Calu3 (cell line): ENCODE measurements at regions not wholly inside any gene's neighbourhood (a gene's known extent, or its start where the extent isn't known, plus 50 kb on each side); places are given as distances from the start of the nearest gene placed in this dataset.

Experiments used
- BruUV-seq: library from RNA; stranded (reverse); fragments of 400-500 nt; replicated peaks from 2 replicates; lab custom pipeline; 2021; lab: Mats Ljungman, UMichigan
- CTCF ChIA-PET: fragments of 300-600 bp; sonication (Branson Sonifier 250); formaldehyde crosslinking; loops from one replicate; lab custom pipeline; 2022; ENCODE audit warnings: antibody characterized with exemption; lab: Charles Lee
- DNase-seq: peaks from one replicate; pipeline ENCODE4 v3.0.0; 2022
- H3K27ac Mint-ChIP-seq: one replicate; pipeline ENCODE4 v1.8.0; 2022; ENCODE audit warnings: mixed read lengths; ENCODE audit not compliant: unreplicated experiment
- H3K27me3 Mint-ChIP-seq: one replicate; pipeline ENCODE4 v1.8.0; 2022; ENCODE audit warnings: mixed read lengths; ENCODE audit not compliant: unreplicated experiment
- H3K36me3 Mint-ChIP-seq: one replicate; pipeline ENCODE4 v1.8.0; 2022; ENCODE audit warnings: mild to moderate bottlenecking, moderate library complexity, mixed read lengths; ENCODE audit not compliant: insufficient read depth, unreplicated experiment
- H3K4me1 Mint-ChIP-seq: one replicate; pipeline ENCODE4 v1.8.0; 2022; ENCODE audit warnings: mild to moderate bottlenecking, low read depth, mixed read lengths; ENCODE audit not compliant: unreplicated experiment
- H3K4me3 Mint-ChIP-seq: one replicate; pipeline ENCODE4 v1.8.0; 2022; ENCODE audit warnings: mild to moderate bottlenecking, low read depth, moderate library complexity, mixed read lengths; ENCODE audit not compliant: unreplicated experiment
- H3K9me3 Mint-ChIP-seq: one replicate; pipeline ENCODE4 v1.8.0; 2022; ENCODE audit warnings: low read depth, mixed read lengths; ENCODE audit not compliant: unreplicated experiment
- intact Hi-C: fragments of 100-400 bp; cut with micrococcal nuclease; formaldehyde crosslinking; loops from one replicate; pipeline ENCODE4 v1.10.0; 2022; ENCODE audit not compliant: unreplicated experiment
- TF ChIP-seq, protein P1 (sequence below): fragments of 200-600 bp; IDR thresholded peaks from one replicate; pipeline ENCODE4 v1.8.0; 2022; ENCODE audit warnings: antibody characterized with exemption; ENCODE audit not compliant: unreplicated experiment

DNA sequence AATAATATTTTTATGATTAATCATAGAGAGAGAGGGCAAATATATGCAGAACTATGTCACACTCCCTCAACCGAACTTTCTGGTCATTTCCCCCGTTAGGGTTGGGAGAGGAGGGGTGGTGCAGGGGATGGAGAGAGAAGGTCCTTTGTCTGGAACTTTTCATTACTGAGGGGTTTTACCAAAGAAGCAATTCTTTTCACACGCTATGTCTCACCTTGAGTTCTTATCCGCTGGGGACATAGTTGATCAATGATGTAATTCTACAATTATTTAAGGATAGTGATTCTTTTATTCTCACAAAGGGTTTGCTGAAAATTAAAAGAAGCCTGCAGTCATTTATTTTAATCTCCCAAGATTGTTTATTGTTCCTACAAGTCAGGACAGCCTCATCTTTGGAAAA is 98.3 kb upstream of the RUNX1 start:
- peaks cover 51% of the 10 kb centered on the region for H3K4me1 Mint-ChIP-seq
- H3K36me3 Mint-ChIP-seq = peaks cover 10% of the 10 kb centered on the region
- peak overlapping the region; percentile 85 for H3K27ac Mint-ChIP-seq
- H3K9me3 Mint-ChIP-seq = peaks cover 3% of the 10 kb centered on the region
- BruUV-seq = no TSS peak
- DNase-seq = peak; percentile 70
- no peaks in the 10 kb centered on the region for H3K27me3 Mint-ChIP-seq
- CTCF ChIA-PET = interaction anchor here (1.5 kb wide), 1 partner anchor 9 kb away, joined by 5 read pairs; no protein-coding TSS in a partner anchor
- TF ChIP-seq, protein P1, sequence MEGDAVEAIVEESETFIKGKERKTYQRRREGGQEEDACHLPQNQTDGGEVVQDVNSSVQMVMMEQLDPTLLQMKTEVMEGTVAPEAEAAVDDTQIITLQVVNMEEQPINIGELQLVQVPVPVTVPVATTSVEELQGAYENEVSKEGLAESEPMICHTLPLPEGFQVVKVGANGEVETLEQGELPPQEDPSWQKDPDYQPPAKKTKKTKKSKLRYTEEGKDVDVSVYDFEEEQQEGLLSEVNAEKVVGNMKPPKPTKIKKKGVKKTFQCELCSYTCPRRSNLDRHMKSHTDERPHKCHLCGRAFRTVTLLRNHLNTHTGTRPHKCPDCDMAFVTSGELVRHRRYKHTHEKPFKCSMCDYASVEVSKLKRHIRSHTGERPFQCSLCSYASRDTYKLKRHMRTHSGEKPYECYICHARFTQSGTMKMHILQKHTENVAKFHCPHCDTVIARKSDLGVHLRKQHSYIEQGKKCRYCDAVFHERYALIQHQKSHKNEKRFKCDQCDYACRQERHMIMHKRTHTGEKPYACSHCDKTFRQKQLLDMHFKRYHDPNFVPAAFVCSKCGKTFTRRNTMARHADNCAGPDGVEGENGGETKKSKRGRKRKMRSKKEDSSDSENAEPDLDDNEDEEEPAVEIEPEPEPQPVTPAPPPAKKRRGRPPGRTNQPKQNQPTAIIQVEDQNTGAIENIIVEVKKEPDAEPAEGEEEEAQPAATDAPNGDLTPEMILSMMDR = no peak
- no peak overlapping the region for H3K4me3 Mint-ChIP-seq
- intact Hi-C loops = loop anchor here (1.0 to 5.0 kb wide), 2 partner anchors 50 to 109 kb away; no protein-coding TSS in a partner anchor

DNA sequence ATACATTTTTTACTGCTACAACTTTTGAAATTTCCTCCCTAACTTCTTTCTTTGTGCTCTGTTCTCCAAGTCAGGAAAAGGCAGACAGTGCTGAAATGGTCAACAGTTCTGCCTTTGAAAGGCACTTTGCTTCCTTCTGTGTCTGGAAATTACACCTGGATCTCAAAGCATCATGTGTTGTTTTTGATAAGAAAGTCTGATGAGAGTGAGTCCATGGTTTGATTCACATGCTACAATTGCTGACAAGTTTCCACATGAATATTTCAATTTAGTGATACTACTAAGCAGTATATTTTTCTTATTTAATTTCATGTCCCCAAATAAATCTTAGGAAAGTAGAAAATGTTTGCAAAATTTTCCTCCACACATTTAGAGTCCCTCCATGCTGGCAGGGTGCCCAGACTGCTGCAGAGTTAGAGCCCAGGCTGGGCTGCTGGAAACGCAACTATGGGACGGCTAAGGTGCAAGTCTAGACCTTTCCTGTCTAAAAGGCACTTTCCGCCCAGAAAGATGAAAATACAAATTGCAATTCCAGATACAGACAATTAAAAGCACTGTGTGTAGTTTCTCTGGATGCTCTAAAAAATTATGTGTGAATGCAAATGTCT is 96.6 kb upstream of the RUNX1 start:
- intact Hi-C loops = loop anchor here (5.0 kb wide), 1 partner anchor 52 kb away; no protein-coding TSS in a partner anchor
- CTCF ChIA-PET = no interaction called here
- peak overlapping the region; percentile 85 for H3K27ac Mint-ChIP-seq
- no peak overlapping the region for H3K4me3 Mint-ChIP-seq
- TF ChIP-seq, protein P1 = no peak
- no peaks in the 10 kb centered on the region for H3K9me3 Mint-ChIP-seq
- H3K27me3 Mint-ChIP-seq = no peaks in the 10 kb centered on the region
- peaks cover 10% of the 10 kb centered on the region for H3K36me3 Mint-ChIP-seq
- BruUV-seq = no TSS peak
- peak; percentile 44 for DNase-seq
- H3K4me1 Mint-ChIP-seq = peaks cover 35% of the 10 kb centered on the region

DNA sequence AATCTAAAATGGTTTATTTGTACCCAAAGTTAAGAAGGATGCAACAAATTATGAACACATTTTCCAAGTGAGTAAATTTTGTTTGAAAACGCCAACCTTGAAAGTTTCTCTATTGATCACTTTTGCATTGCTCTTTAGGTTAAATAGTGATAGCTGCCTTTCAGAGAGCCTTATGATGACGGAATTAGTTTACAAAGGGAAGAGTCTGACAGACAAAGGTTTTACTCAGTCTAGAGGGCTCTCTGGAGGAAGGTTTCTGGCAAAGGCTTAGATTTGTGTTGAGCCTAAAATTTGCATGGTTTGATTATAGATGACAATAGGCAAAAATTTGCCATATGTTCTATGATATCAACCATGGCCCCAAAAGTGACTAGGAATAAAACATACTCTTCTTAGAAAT is 95.9 kb upstream of the RUNX1 start:
- no peak for DNase-seq
- BruUV-seq = no TSS peak
- H3K27me3 Mint-ChIP-seq = no peaks in the 10 kb centered on the region
- H3K27ac Mint-ChIP-seq = peak overlapping the region; percentile 85
- H3K4me3 Mint-ChIP-seq = no peak overlapping the region
- CTCF ChIA-PET = interaction anchor here (0.6 kb wide), 1 partner anchor 250 kb away, joined by 3 read pairs; no protein-coding TSS in a partner anchor
- intact Hi-C loops = loop anchor here (5.0 kb wide), 1 partner anchor 52 kb away; no protein-coding TSS in a partner anchor
- TF ChIP-seq, protein P1 = no peak
- H3K36me3 Mint-ChIP-seq = peaks cover 10% of the 10 kb centered on the region
- H3K4me1 Mint-ChIP-seq = peaks cover 35% of the 10 kb centered on the region
- no peaks in the 10 kb centered on the region for H3K9me3 Mint-ChIP-seq

DNA sequence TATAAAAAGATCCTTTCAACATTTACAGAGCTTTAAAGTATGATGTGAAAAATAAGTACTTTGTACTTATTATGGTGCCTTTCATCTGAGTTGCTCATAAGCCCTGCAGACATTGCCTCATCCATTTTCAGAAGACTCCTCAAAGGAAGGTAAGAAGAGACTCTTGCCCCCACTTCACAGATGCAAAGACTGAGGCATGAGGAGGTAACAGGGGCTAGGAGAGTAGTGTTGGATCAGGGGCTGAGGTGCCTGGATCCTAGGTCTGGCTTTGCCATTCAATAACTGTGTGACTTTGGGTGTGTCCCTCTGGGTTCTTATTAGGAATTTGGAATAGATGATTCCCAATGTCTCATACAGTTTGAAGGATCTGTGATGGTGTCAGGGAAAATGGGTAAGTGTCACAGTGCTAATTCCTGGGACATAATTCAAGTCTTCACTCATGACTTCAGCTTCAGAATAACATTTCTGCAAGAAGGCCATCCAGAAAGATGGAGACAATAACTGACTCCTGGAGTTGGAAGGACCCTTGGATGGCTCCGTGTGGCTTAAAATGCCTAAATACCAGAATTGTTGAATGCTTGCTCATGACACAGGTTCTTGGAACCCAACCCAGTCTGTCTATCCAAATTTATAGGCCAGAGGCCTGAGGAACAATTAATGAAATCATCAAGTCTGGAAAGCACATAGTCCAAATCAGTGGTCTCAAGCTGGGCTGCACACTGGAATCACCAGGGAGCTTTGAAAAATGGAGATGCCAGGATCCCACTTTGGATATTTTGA is 93.1 kb upstream of the RUNX1 start:
- H3K27ac Mint-ChIP-seq = no peak overlapping the region
- intact Hi-C loops = no loop called here
- BruUV-seq = no TSS peak

More for the DNA sequence above, 93.1 kb upstream of the RUNX1 start:
- no peaks in the 10 kb centered on the region for H3K9me3 Mint-ChIP-seq
- H3K36me3 Mint-ChIP-seq = peaks cover 2% of the 10 kb centered on the region
- H3K4me3 Mint-ChIP-seq = no peak overlapping the region
- TF ChIP-seq, protein P1 = no peak
- CTCF ChIA-PET = no interaction called here
- H3K4me1 Mint-ChIP-seq = peaks cover 32% of the 10 kb centered on the region
- H3K27me3 Mint-ChIP-seq = no peaks in the 10 kb centered on the region
- no peak for DNase-seq
